GM23338 (cell line): ENCODE measurements at regions not wholly inside any gene's neighbourhood (a gene's known extent, or its start where the extent isn't known, plus 50 kb on each side); places are given as distances from the start of the nearest gene placed in this dataset.

Experiments used
- ATAC-seq: fragments of 200-7000 bp; cut with Tn5 transposase; 3 replicates; pipeline ENCODE4 v1.9.1; 2020
- DNase-seq: peaks from one replicate; pipeline ENCODE4 v3.0.0-alpha.2; 2015; ENCODE audit warnings: low spot score
- H2AFZ ChIP-seq: fragments of 200-600 bp; sonication (generic); 2 replicates; pipeline ENCODE4 v1.8.0; 2016; ENCODE audit warnings: antibody characterized with exemption, mild to moderate bottlenecking, moderate library complexity
- H3F3A ChIP-seq: fragments of 200-600 bp; sonication (generic); replicated peaks from 2 replicates; pipeline ENCODE4 v1.8.0; 2017; ENCODE audit warnings: antibody characterized with exemption, mixed run types, low read depth
- H3K27ac ChIP-seq: fragments of 200-600 bp; sonication (generic); 2 replicates; pipeline ENCODE4 v1.6.1; 2016; ENCODE audit warnings: low read depth
- H3K27me3 ChIP-seq: fragments of 200-600 bp; sonication (generic); 2 replicates; pipeline ENCODE4 v1.8.0; 2016; ENCODE audit warnings: mild to moderate bottlenecking, mixed run types, moderate library complexity; ENCODE audit not compliant: insufficient read depth
- H3K36me3 ChIP-seq: fragments of 200-600 bp; sonication (generic); 2 replicates; pipeline ENCODE4 v1.8.0; 2016; ENCODE audit warnings: mild to moderate bottlenecking; ENCODE audit not compliant: insufficient read depth
- H3K4me1 ChIP-seq: fragments of 200-600 bp; sonication (generic); 2 replicates; pipeline ENCODE4 v1.8.0; 2016; ENCODE audit warnings: mild to moderate bottlenecking, moderate library complexity; ENCODE audit not compliant: insufficient read depth
- H3K4me2 ChIP-seq: fragments of 200-600 bp; sonication (generic); 2 replicates; pipeline ENCODE4 v1.7.1; 2017; ENCODE audit warnings: mixed run types
- H3K4me3 ChIP-seq: fragments of 200-600 bp; sonication (generic); 2 replicates; pipeline ENCODE4 v1.6.1; 2016; ENCODE audit warnings: mixed run types
- H3K79me2 ChIP-seq: fragments of 200-600 bp; sonication (generic); replicated peaks from 2 replicates; pipeline ENCODE4 v1.8.0; 2017; ENCODE audit warnings: mild to moderate bottlenecking; ENCODE audit not compliant: insufficient read depth
- H3K9me2 ChIP-seq: fragments of 200-600 bp; sonication (generic); 2 replicates; pipeline ENCODE4 v1.8.0; 2017; ENCODE audit not compliant: insufficient read depth
- H4K20me1 ChIP-seq: fragments of 200-600 bp; sonication (generic); replicated peaks from 2 replicates; pipeline ENCODE4 v1.8.0; 2017; ENCODE audit warnings: mild to moderate bottlenecking; ENCODE audit not compliant: insufficient read depth
- H3K27ac Mint-ChIP-seq: 2 replicates; pipeline ENCODE4 v1.8.0; 2020; ENCODE audit warnings: inconsistent platforms, mild to moderate bottlenecking, moderate library complexity, mixed read lengths
- H3K27me3 Mint-ChIP-seq: 3 replicates; pipeline ENCODE4 v1.8.0; 2022; ENCODE audit warnings: low read depth, mild to moderate bottlenecking, moderate library complexity, mixed read lengths, inconsistent platforms; ENCODE audit not compliant: insufficient read depth, poor library complexity
- H3K36me3 Mint-ChIP-seq: 3 replicates; pipeline ENCODE4 v1.8.0; 2021; ENCODE audit warnings: low read depth, mild to moderate bottlenecking, inconsistent platforms, moderate library complexity, mixed read lengths
- H3K4me1 Mint-ChIP-seq: 3 replicates; pipeline ENCODE4 v1.8.0; 2020; ENCODE audit warnings: mild to moderate bottlenecking, inconsistent platforms, mixed read lengths
- H3K4me3 Mint-ChIP-seq: 3 replicates; pipeline ENCODE4 v1.8.0; 2021; ENCODE audit warnings: moderate library complexity, mild to moderate bottlenecking, inconsistent platforms, mixed read lengths
- H3K9me3 Mint-ChIP-seq: 3 replicates; pipeline ENCODE4 v1.8.0; 2020; ENCODE audit warnings: moderate library complexity, mild to moderate bottlenecking, inconsistent platforms, mixed read lengths
- CREB1 ChIP-seq: fragments of 250-450 bp; sonication (Bioruptor Pico); IDR thresholded peaks from 2 replicates; pipeline ENCODE4 v1.5.0; 2020; ENCODE audit warnings: low read depth, mild to moderate bottlenecking, moderate library complexity
- CTCF ChIP-seq, 2 experiments: fragments of 200-600 bp in 1 of 2; sonication (generic) in 1 of 2; conservative IDR thresholded peaks; 2 replicates each; pipeline versions ENCODE4 v1.5.1 to v1.6.1; 2016 to 2017; ENCODE audit warnings: antibody characterized with exemption in 2 of 2, low read depth in 2 of 2, mild to moderate bottlenecking in 2 of 2, moderate library complexity in 1 of 2
- ETS1 ChIP-seq: IDR thresholded peaks from 2 replicates; pipeline ENCODE4 v1.6.1; 2016; ENCODE audit warnings: antibody characterized with exemption
- EZH2 ChIP-seq: fragments of 200-600 bp; sonication (generic); IDR thresholded peaks from one replicate; pipeline ENCODE4 v1.8.0; 2017; ENCODE audit warnings: antibody characterized with exemption, mild to moderate bottlenecking, low read depth; ENCODE audit not compliant: unreplicated experiment
- EZH2phosphoT487 ChIP-seq: fragments of 200-600 bp; sonication (generic); IDR thresholded peaks from one replicate; pipeline ENCODE4 v1.8.1; 2018; ENCODE audit warnings: antibody characterized with exemption; ENCODE audit not compliant: unreplicated experiment
- JUNB ChIP-seq: IDR thresholded peaks from one replicate; pipeline ENCODE4 v1.6.1; 2016; ENCODE audit warnings: antibody characterized with exemption; ENCODE audit not compliant: unreplicated experiment
- NANOG ChIP-seq: IDR thresholded peaks from 2 replicates; pipeline ENCODE4 v1.6.1; 2016; ENCODE audit warnings: antibody characterized with exemption, borderline replicate concordance
- POLR2AphosphoS5 ChIP-seq: IDR thresholded peaks from 2 replicates; pipeline ENCODE4 v1.6.1; 2016; ENCODE audit warnings: antibody characterized with exemption, low read depth
- REST ChIP-seq: IDR thresholded peaks from one replicate; pipeline ENCODE4 v1.6.1; 2018; ENCODE audit warnings: antibody characterized with exemption; ENCODE audit not compliant: unreplicated experiment
- STAT1 ChIP-seq: IDR thresholded peaks from one replicate; pipeline ENCODE4 v1.6.1; 2016; ENCODE audit warnings: antibody characterized with exemption; ENCODE audit not compliant: unreplicated experiment
- ZNF114 ChIP-seq: fragments of 250-450 bp; sonication (Bioruptor Pico); IDR thresholded peaks from 2 replicates; pipeline ENCODE4 v1.5.0; 2020; ENCODE audit warnings: mild to moderate bottlenecking, moderate library complexity
- ZNF331 ChIP-seq: fragments of 250-450 bp; sonication (Bioruptor Pico); IDR thresholded peaks from 2 replicates; pipeline ENCODE4 v1.5.0; 2020; ENCODE audit warnings: low read depth, mild to moderate bottlenecking, moderate library complexity

GRCh38 chr6:67639161-67639560 is 995.9 kb upstream of the ADGRB3 start:
- no peak overlapping the region for H3K27ac Mint-ChIP-seq
- Histone ChIP-seq H3K9me2 (no peaks in the 10 kb centered on the region), H3K27ac (no peak overlapping the region), H2AFZ (no peak overlapping the region), H3F3A (no peaks in the 10 kb centered on the region), H3K27me3 (no peaks in the 10 kb centered on the region), H3K4me3 (no peak overlapping the region), H3K79me2 (no peaks in the 10 kb centered on the region), H3K4me1 (no peaks in the 10 kb centered on the region), H3K36me3 (no peaks in the 10 kb centered on the region), H4K20me1 (no peaks in the 10 kb centered on the region), H3K4me2 (no peak overlapping the region)
- TF ChIP-seq ZNF331 (CRISPR knock-in tag) (no peak), STAT1 (no peak), CTCF (conservative IDR thresholded peaks at IDR 0.05; ENCODE audit: low read depth in 2 of 2) (no peak), ETS1 (no peak), ZNF114 (CRISPR knock-in tag) (no peak), EZH2phosphoT487 (no peak), CREB1 (CRISPR knock-in tag) (no peak), NANOG (no peak), JUNB (no peak), EZH2 (no peak), POLR2AphosphoS5 (no peak)
- H3K9me3 Mint-ChIP-seq = peaks cover 10% of the 10 kb centered on the region
- H3K4me1 Mint-ChIP-seq = no peaks in the 10 kb centered on the region
- DNase-seq (no peak), ATAC-seq (no peak)
- peaks cover 7% of the 10 kb centered on the region; the same call in 1 of the 3 replicates for H3K36me3 Mint-ChIP-seq
- no peak overlapping the region for H3K4me3 Mint-ChIP-seq
- no peaks in the 10 kb centered on the region for H3K27me3 Mint-ChIP-seq

- Histone ChIP-seq H3K4me3 (no peak overlapping the region), H3K9me2 (no peaks in the 10 kb centered on the region), H4K20me1 (no peaks in the 10 kb centered on the region), H3F3A (no peaks in the 10 kb centered on the region), H2AFZ (no peak overlapping the region), H3K79me2 (no peaks in the 10 kb centered on the region), H3K36me3 (no peaks in the 10 kb centered on the region), H3K27me3 (no peaks in the 10 kb centered on the region), H3K27ac (no peak overlapping the region), H3K4me2 (no peak overlapping the region), H3K4me1 (no peaks in the 10 kb centered on the region)
- no peak overlapping the region for H3K4me3 Mint-ChIP-seq
- ATAC-seq (no peak), DNase-seq (no peak)
- H3K27ac Mint-ChIP-seq = no peak overlapping the region
- H3K9me3 Mint-ChIP-seq = peaks cover 21% of the 10 kb centered on the region
- H3K4me1 Mint-ChIP-seq = no peaks in the 10 kb centered on the region
- peaks cover 9% of the 10 kb centered on the region; the same call in 1 of the 3 replicates for H3K36me3 Mint-ChIP-seq
- no peak for TF ChIP-seq CREB1 (CRISPR knock-in tag)
- TF ChIP-seq REST = no peak
- no peak for TF ChIP-seq POLR2AphosphoS5
- no peak for TF ChIP-seq ZNF331 (CRISPR knock-in tag)
- no peaks in the 10 kb centered on the region for H3K27me3 Mint-ChIP-seq
Observed at GRCh38 chr6:67634199-67634598, 1000.9 kb upstream of the ADGRB3 start.
